ENCODE measurements at regions not wholly inside any gene's neighbourhood (a gene's known extent, or its start where the extent isn't known, plus 50 kb on each side); places are given as distances from the start of the nearest gene placed in this dataset.

DNA sequence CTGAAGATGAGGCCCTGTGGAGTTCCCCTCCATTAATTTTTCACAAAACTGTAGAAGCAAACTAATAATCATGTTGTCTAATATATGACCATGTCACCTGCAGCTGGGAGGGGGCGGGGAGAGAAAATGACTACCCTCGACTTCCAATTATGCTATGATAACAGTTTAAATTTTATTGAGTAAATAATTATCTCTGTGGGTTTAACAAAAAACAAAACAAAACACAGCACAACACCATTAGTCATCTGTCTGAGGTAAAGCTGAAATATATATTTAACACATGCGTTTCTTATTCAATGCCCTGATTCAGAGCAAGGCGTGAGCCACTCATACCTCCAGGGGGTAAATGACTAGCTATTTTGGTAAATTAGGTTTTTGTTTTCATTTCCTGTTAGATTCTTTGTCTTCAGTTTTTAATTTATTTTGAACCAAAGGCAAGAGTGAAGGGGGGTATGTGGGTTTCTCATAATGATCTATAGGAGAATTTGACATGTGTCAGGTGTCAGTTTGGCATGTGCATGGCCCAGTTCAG, 77.4 kb upstream of the ZCCHC2 start:
- TF ChIP-seq RAD21 (IDR thresholded peaks at IDR 0.05; ENCODE audit: low read length) (no peak), POLR2A (IDR thresholded peaks at IDR 0.05; ENCODE audit: low read depth, low read length) (no peak), SMC3 (IDR thresholded peaks at IDR 0.05; ENCODE audit: low read depth, low read length) (no peak), RFX5 (IDR thresholded peaks at IDR 0.05; ENCODE audit: low read depth, low read length) (no peak), RCOR1 (IDR thresholded peaks at IDR 0.05; ENCODE audit: insufficient replicate concordance, low read length) (no peak)
- TF ChIP-seq, protein P1, sequence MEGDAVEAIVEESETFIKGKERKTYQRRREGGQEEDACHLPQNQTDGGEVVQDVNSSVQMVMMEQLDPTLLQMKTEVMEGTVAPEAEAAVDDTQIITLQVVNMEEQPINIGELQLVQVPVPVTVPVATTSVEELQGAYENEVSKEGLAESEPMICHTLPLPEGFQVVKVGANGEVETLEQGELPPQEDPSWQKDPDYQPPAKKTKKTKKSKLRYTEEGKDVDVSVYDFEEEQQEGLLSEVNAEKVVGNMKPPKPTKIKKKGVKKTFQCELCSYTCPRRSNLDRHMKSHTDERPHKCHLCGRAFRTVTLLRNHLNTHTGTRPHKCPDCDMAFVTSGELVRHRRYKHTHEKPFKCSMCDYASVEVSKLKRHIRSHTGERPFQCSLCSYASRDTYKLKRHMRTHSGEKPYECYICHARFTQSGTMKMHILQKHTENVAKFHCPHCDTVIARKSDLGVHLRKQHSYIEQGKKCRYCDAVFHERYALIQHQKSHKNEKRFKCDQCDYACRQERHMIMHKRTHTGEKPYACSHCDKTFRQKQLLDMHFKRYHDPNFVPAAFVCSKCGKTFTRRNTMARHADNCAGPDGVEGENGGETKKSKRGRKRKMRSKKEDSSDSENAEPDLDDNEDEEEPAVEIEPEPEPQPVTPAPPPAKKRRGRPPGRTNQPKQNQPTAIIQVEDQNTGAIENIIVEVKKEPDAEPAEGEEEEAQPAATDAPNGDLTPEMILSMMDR (conservative IDR thresholded peaks at IDR 0.05; ENCODE audit: low read depth, low read length), result no peak
- TF ChIP-seq, protein P2, sequence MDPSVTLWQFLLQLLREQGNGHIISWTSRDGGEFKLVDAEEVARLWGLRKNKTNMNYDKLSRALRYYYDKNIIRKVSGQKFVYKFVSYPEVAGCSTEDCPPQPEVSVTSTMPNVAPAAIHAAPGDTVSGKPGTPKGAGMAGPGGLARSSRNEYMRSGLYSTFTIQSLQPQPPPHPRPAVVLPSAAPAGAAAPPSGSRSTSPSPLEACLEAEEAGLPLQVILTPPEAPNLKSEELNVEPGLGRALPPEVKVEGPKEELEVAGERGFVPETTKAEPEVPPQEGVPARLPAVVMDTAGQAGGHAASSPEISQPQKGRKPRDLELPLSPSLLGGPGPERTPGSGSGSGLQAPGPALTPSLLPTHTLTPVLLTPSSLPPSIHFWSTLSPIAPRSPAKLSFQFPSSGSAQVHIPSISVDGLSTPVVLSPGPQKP (IDR thresholded peaks at IDR 0.05; ENCODE audit: borderline replicate concordance, low read depth, low read length), result no peak

All from IMR-90 (cell line).